ENCODE measurements at regions not wholly inside any gene's neighbourhood (a gene's known extent, or its start where the extent isn't known, plus 50 kb on each side); places are given as distances from the start of the nearest gene placed in this dataset.

- Histone ChIP-seq H3K4me2 (replicated peaks; ENCODE audit: low read depth, low read length, poor library complexity, severe bottlenecking) (no peak overlapping the region), H2AFZ (ENCODE audit: insufficient read depth, low read depth, low read length, poor library complexity, severe bottlenecking) (no peak overlapping the region), H3K27ac (ENCODE audit: low read length in 2 of 2) (no peak overlapping the region), H4K20me1 (ENCODE audit: control insufficient read depth, insufficient read depth, low read length, poor library complexity, severe bottlenecking) (no peaks in the 10 kb centered on the region), H3K9me3 (ENCODE audit: control extremely low read depth in 1 of 3, control insufficient read depth in 2 of 3, insufficient read depth in 1 of 3, low read length in 2 of 3) (peaks cover 0 to 11% (median 0%) of the 10 kb centered on the region in 3 donors), H3K27me3 (replicated peaks in 1 of 4; ENCODE audit: control extremely low read depth in 1 of 4, control insufficient read depth in 3 of 4, insufficient read depth in 4 of 4, low read length in 3 of 4) (no peaks in the 10 kb centered on the region), H3K79me2 (ENCODE audit: control insufficient read depth, insufficient read depth, low read length) (no peaks in the 10 kb centered on the region), H3K36me3 (replicated peaks in 1 of 2; ENCODE audit: control extremely low read depth in 1 of 2, control insufficient read depth in 1 of 2, extremely low read depth in 1 of 2, insufficient read depth in 2 of 2, low read length in 1 of 2) (no peaks in the 10 kb centered on the region), H3K4me1 (ENCODE audit: control insufficient read depth in 2 of 2, insufficient read depth in 2 of 2, low read length in 2 of 2) (no peaks in the 10 kb centered on the region), H3K9ac (ENCODE audit: low read length) (no peak overlapping the region), H3K4me3 (ENCODE audit: control extremely low read depth in 1 of 5, extremely low read depth in 1 of 5, insufficient read depth in 1 of 5, low read depth in 2 of 5, low read length in 4 of 5) (no peak overlapping the region)
- DNase-seq: no peak
- CTCF ChIA-PET: no interaction called here
- H3K9me3 Mint-ChIP-seq (ENCODE audit: insufficient read depth): peaks cover 12% of the 10 kb centered on the region
- no peaks in the 10 kb centered on the region for H3K4me1 Mint-ChIP-seq
- H3K27ac Mint-ChIP-seq: no peak overlapping the region
- ATAC-seq (ENCODE audit: low read depth): no peak
- POLR2A ChIA-PET: no interaction called here
- no peak overlapping the region for H3K4me3 Mint-ChIP-seq
- TF ChIP-seq CTCF (IDR thresholded peaks at IDR 0.05) (no peak), EZH2 (IDR thresholded peaks at IDR 0.05; ENCODE audit: borderline replicate concordance, insufficient read depth, low read depth, low read length, poor library complexity, severe bottlenecking) (no peak)
- no peaks in the 10 kb centered on the region for H3K27me3 Mint-ChIP-seq
- intact Hi-C loops (cut with micrococcal nuclease): no loop called here
- 88% methylated on average over 5 of the region's 5 CpGs for WGBS (ENCODE audit: insufficient coverage)
These were observed 1192.5 kb upstream of the PRR20A start for GRCh38 chr13:55948175-55948574.

DNA sequence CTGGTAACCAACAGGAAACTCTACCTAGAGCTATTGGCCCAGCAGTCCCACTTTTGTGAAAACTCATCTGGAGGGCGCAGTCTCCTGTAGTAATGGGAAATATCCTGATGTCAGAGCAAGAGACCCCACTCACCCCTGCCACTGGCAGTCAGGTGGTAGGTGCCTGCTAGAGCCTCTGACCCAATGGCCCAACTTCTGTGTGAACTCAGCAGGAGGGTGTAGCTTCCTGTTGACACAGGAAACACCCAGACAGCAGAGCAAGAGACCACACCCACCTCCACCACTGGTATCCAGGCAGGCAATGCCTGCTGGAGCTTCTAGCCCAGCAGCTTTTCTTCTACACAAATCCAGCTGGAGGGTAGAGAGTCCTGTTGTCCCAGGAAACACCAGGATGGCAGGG is 1176.8 kb upstream of the PRR20A start:
- Mint-ChIP-seq H3K27ac (no peak overlapping the region), H3K4me3 (no peak overlapping the region), H3K27me3 (no peaks in the 10 kb centered on the region), H3K4me1 (no peaks in the 10 kb centered on the region), H3K9me3 (ENCODE audit: insufficient read depth) (peaks cover 11% of the 10 kb centered on the region)
- H3K4me1 ChIP-seq (ENCODE audit: control insufficient read depth in 2 of 2, insufficient read depth in 2 of 2, low read length in 2 of 2): no peaks in the 10 kb centered on the region
- no peak overlapping the region for H3K4me2 ChIP-seq (replicated peaks; ENCODE audit: low read depth, low read length, poor library complexity, severe bottlenecking)
- ATAC-seq (ENCODE audit: low read depth): no peak
- H3K9ac ChIP-seq (ENCODE audit: low read length): no peak overlapping the region
- TF ChIP-seq CTCF (IDR thresholded peaks at IDR 0.05) (no peak), EZH2 (IDR thresholded peaks at IDR 0.05; ENCODE audit: borderline replicate concordance, insufficient read depth, low read depth, low read length, poor library complexity, severe bottlenecking) (no peak)
- H3K4me3 ChIP-seq (ENCODE audit: control extremely low read depth in 1 of 5, extremely low read depth in 1 of 5, insufficient read depth in 1 of 5, low read depth in 2 of 5, low read length in 4 of 5): no peak overlapping the region
- no peak for DNase-seq
- intact Hi-C loops (cut with micrococcal nuclease): no loop called here
- no peaks in the 10 kb centered on the region for H3K27me3 ChIP-seq (replicated peaks in 1 of 4; ENCODE audit: control extremely low read depth in 1 of 4, control insufficient read depth in 3 of 4, insufficient read depth in 4 of 4, low read length in 3 of 4)
- H3K27ac ChIP-seq (ENCODE audit: low read length in 2 of 2): no peak overlapping the region
- 100% methylated on average over 1 of the region's 1 CpG for WGBS (ENCODE audit: insufficient coverage)
- peaks cover 0 to 12% (median 9%) of the 10 kb centered on the region in 3 donors for H3K9me3 ChIP-seq (ENCODE audit: control extremely low read depth in 1 of 3, control insufficient read depth in 2 of 3, insufficient read depth in 1 of 3, low read length in 2 of 3)
- CTCF ChIA-PET: no interaction called here
- H3K79me2 ChIP-seq (ENCODE audit: control insufficient read depth, insufficient read depth, low read length): no peaks in the 10 kb centered on the region
- H3K36me3 ChIP-seq (replicated peaks in 1 of 2; ENCODE audit: control extremely low read depth in 1 of 2, control insufficient read depth in 1 of 2, extremely low read depth in 1 of 2, insufficient read depth in 2 of 2, low read length in 1 of 2): no peaks in the 10 kb centered on the region
- no peak overlapping the region for H2AFZ ChIP-seq (ENCODE audit: insufficient read depth, low read depth, low read length, poor library complexity, severe bottlenecking)
- H4K20me1 ChIP-seq (ENCODE audit: control insufficient read depth, insufficient read depth, low read length, poor library complexity, severe bottlenecking): no peaks in the 10 kb centered on the region
- POLR2A ChIA-PET: no interaction called here

Data from B cell (primary cell).